ENCODE measurements at regions not wholly inside any gene's neighbourhood (a gene's known extent, or its start where the extent isn't known, plus 50 kb on each side); places are given as distances from the start of the nearest gene placed in this dataset.

GRCh38 chr13:110826861-110827672 lies 87.8 kb downstream of the ANKRD10 start:
- no peak for DNase-seq (ENCODE audit: low read depth in 3 of 3, low spot score in 2 of 3)
